SK-N-SH treated with all-trans-retinoic acid at 6 μM for 48 hours (cell line): ENCODE measurements at regions not wholly inside any gene's neighbourhood (a gene's known extent, or its start where the extent isn't known, plus 50 kb on each side); places are given as distances from the start of the nearest gene placed in this dataset.

ENCODE experiments used
- ATAC-seq: fragments of 200-7000 bp; cut with Tn5 transposase; 3 replicates; pipeline ENCODE4 v1.9.1; 2020; ENCODE audit warnings: mild to moderate bottlenecking, moderate library complexity
- ARNTL ChIP-seq: fragments of 450-650 bp; formaldehyde crosslinking; IDR thresholded peaks from 2 replicates; pipeline ENCODE4 v1.5.0; 2020; ENCODE audit warnings: low read depth, mild to moderate bottlenecking, moderate library complexity, borderline replicate concordance
- BACH2 ChIP-seq: fragments of 250-450 bp; sonication (Bioruptor Pico); IDR thresholded peaks from 2 replicates; pipeline ENCODE4 v1.9.0; 2021; ENCODE audit warnings: mild to moderate bottlenecking, borderline replicate concordance
- CSDC2 ChIP-seq: fragments of 250-450 bp; sonication (Bioruptor Pico); IDR thresholded peaks from 2 replicates; pipeline ENCODE4 v1.5.0; 2020; ENCODE audit warnings: mild to moderate bottlenecking, moderate library complexity
- ESRRG ChIP-seq: fragments of 250-450 bp; sonication (Bioruptor Pico); IDR thresholded peaks from 2 replicates; pipeline ENCODE4 v1.6.1; 2021; ENCODE audit warnings: mild to moderate bottlenecking
- GLIS3 ChIP-seq: fragments of 250-450 bp; sonication (Bioruptor Pico); IDR thresholded peaks from 2 replicates; pipeline ENCODE4 v1.5.0; 2020; ENCODE audit warnings: mild to moderate bottlenecking, moderate library complexity
- ISL1 ChIP-seq: fragments of 250-450 bp; sonication (Bioruptor Pico); IDR thresholded peaks from 2 replicates; pipeline ENCODE4 v2.1.2; 2022; ENCODE audit warnings: mild to moderate bottlenecking, moderate library complexity
- OSR1 ChIP-seq: fragments of 250-450 bp; sonication (Bioruptor Pico); IDR thresholded peaks from 2 replicates; pipeline ENCODE4 v1.8.0; 2022; ENCODE audit warnings: moderate library complexity, mild to moderate bottlenecking, inconsistent platforms
- PPARA ChIP-seq: fragments of 250-450 bp; sonication (Bioruptor Pico); IDR thresholded peaks from 2 replicates; pipeline ENCODE4 v1.5.0; 2020; ENCODE audit warnings: mild to moderate bottlenecking, borderline replicate concordance
- RARB ChIP-seq: fragments of 250-450 bp; sonication (Bioruptor Pico); IDR thresholded peaks from 2 replicates; pipeline ENCODE4 v1.8.0; 2021; ENCODE audit warnings: mild to moderate bottlenecking, moderate library complexity
- SNAI2 ChIP-seq: fragments of 250-450 bp; sonication (Bioruptor Pico); IDR thresholded peaks from 2 replicates; pipeline ENCODE4 v1.5.0; 2020; ENCODE audit warnings: mild to moderate bottlenecking, moderate library complexity
- TCF4 ChIP-seq: fragments of 250-450 bp; sonication (Bioruptor Pico); IDR thresholded peaks from 2 replicates; pipeline ENCODE4 v1.8.0; 2021; ENCODE audit warnings: mild to moderate bottlenecking, moderate library complexity, borderline replicate concordance
- TSHZ2 ChIP-seq: fragments of 250-450 bp; sonication (Bioruptor Pico); IDR thresholded peaks from 2 replicates; pipeline ENCODE4 v1.5.0; 2020; ENCODE audit warnings: mild to moderate bottlenecking, moderate library complexity
- ZC3H10 ChIP-seq: fragments of 250-450 bp; sonication (Bioruptor Pico); IDR thresholded peaks from 2 replicates; pipeline ENCODE4 v1.5.1; 2021; ENCODE audit warnings: mild to moderate bottlenecking, moderate library complexity
- ZFP30 ChIP-seq: fragments of 450-650 bp; formaldehyde crosslinking; IDR thresholded peaks from 2 replicates; pipeline ENCODE4 v1.5.0; 2022; ENCODE audit warnings: mild to moderate bottlenecking, moderate library complexity
- ZNF565 ChIP-seq: fragments of 450-650 bp; formaldehyde crosslinking; conservative IDR thresholded peaks from 2 replicates; pipeline ENCODE4 v1.5.0; 2020; ENCODE audit warnings: low read depth, mild to moderate bottlenecking, moderate library complexity
- ZNF70 ChIP-seq: fragments of 450-650 bp; formaldehyde crosslinking; IDR thresholded peaks from 2 replicates; pipeline ENCODE4 v1.5.0; 2020; ENCODE audit warnings: mild to moderate bottlenecking, moderate library complexity
- ZNF8 ChIP-seq: fragments of 450-650 bp; formaldehyde crosslinking; IDR thresholded peaks from 2 replicates; pipeline ENCODE4 v1.5.0; 2020; ENCODE audit warnings: mild to moderate bottlenecking, moderate library complexity
- TF ChIP-seq, protein P1 (sequence below): fragments of 250-450 bp; sonication (Bioruptor Pico); IDR thresholded peaks from 2 replicates; pipeline ENCODE4 v1.8.0; 2020; ENCODE audit warnings: mild to moderate bottlenecking, moderate library complexity, borderline replicate concordance
- TF ChIP-seq, protein P2 (sequence below): fragments of 250-450 bp; sonication (Bioruptor Pico); IDR thresholded peaks from 2 replicates; pipeline ENCODE4 v1.8.0; 2021; ENCODE audit warnings: low read depth, mild to moderate bottlenecking, moderate library complexity, borderline replicate concordance
- TF ChIP-seq, protein P3 (sequence below): fragments of 250-450 bp; sonication (Bioruptor Pico); IDR thresholded peaks from 2 replicates; pipeline ENCODE4 v1.5.1; 2021; ENCODE audit warnings: mild to moderate bottlenecking, moderate library complexity
- TF ChIP-seq, protein P4 (sequence below): fragments of 250-450 bp; sonication (Bioruptor Pico); IDR thresholded peaks from 2 replicates; pipeline ENCODE4 v1.5.1; 2020; ENCODE audit warnings: low read depth, mild to moderate bottlenecking, moderate library complexity

DNA sequence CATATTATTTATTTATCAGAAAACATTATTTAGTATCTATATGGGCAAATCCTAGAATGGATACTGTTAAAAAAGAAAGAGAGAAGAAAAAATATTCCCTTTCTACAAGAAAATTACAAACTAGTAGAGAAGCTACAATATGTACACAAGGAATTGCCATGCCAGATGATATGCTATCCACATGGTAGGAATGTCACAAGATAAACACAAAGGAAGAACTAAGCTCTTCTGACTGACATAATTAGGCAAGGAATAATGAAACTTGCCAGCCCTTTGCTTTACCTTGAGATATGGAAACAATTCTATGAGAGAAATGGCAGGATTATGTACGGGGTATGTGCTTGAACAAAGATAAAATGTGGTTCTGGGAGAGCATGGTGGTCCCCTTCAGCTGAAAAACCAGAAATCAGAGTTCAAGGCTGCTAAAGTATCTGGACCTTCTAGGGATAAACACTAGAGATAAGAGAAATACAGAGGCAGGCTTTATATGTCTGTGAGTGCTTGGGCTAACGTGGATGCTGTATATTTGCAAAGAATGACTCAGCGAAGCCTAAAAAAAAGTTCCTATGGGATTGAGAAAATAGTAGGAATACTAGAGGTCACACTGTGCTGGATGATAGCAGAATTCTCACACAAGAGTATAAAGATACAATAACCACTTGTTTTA is 451.6 kb downstream of the TLE1 start:
- TF ChIP-seq, protein P1, sequence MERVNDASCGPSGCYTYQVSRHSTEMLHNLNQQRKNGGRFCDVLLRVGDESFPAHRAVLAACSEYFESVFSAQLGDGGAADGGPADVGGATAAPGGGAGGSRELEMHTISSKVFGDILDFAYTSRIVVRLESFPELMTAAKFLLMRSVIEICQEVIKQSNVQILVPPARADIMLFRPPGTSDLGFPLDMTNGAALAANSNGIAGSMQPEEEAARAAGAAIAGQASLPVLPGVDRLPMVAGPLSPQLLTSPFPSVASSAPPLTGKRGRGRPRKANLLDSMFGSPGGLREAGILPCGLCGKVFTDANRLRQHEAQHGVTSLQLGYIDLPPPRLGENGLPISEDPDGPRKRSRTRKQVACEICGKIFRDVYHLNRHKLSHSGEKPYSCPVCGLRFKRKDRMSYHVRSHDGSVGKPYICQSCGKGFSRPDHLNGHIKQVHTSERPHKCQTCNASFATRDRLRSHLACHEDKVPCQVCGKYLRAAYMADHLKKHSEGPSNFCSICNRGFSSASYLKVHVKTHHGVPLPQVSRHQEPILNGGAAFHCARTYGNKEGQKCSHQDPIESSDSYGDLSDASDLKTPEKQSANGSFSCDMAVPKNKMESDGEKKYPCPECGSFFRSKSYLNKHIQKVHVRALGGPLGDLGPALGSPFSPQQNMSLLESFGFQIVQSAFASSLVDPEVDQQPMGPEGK (CRISPR knock-in tag) = no peak
- TF ChIP-seq, protein P2, sequence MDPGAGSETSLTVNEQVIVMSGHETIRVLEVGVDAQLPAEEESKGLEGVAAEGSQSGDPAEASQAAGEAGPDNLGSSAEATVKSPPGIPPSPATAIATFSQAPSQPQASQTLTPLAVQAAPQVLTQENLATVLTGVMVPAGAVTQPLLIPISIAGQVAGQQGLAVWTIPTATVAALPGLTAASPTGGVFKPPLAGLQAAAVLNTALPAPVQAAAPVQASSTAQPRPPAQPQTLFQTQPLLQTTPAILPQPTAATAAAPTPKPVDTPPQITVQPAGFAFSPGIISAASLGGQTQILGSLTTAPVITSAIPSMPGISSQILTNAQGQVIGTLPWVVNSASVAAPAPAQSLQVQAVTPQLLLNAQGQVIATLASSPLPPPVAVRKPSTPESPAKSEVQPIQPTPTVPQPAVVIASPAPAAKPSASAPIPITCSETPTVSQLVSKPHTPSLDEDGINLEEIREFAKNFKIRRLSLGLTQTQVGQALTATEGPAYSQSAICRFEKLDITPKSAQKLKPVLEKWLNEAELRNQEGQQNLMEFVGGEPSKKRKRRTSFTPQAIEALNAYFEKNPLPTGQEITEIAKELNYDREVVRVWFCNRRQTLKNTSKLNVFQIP (CRISPR knock-in tag) = no peak
- TF ChIP-seq ARNTL (no peak), BACH2 (CRISPR knock-in tag) (no peak), OSR1 (CRISPR knock-in tag) (no peak), TCF4 (no peak), GLIS3 (CRISPR knock-in tag) (no peak), CSDC2 (CRISPR knock-in tag) (no peak), RARB (CRISPR knock-in tag) (no peak), SNAI2 (CRISPR knock-in tag) (no peak), ISL1 (CRISPR knock-in tag) (no peak), ZNF8 (CRISPR knock-in tag) (no peak), ZNF70 (CRISPR knock-in tag) (no peak), ZFP30 (no peak), ESRRG (CRISPR knock-in tag) (no peak), TSHZ2 (no peak)
- TF ChIP-seq, protein P3, sequence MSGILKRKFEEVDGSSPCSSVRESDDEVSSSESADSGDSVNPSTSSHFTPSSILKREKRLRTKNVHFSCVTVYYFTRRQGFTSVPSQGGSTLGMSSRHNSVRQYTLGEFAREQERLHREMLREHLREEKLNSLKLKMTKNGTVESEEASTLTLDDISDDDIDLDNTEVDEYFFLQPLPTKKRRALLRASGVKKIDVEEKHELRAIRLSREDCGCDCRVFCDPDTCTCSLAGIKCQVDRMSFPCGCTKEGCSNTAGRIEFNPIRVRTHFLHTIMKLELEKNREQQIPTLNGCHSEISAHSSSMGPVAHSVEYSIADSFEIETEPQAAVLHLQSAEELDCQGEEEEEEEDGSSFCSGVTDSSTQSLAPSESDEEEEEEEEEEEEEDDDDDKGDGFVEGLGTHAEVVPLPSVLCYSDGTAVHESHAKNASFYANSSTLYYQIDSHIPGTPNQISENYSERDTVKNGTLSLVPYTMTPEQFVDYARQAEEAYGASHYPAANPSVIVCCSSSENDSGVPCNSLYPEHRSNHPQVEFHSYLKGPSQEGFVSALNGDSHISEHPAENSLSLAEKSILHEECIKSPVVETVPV = no peak
- TF ChIP-seq, all 23 proteins: peak for 0
- no peak for ATAC-seq

GRCh38 chr9:81234924-81235610 is 454.3 kb downstream of the TLE1 start:
- no peak for ATAC-seq
- TF ChIP-seq, protein P1 (CRISPR knock-in tag) = no peak
- TF ChIP-seq ZNF565 (CRISPR knock-in tag) (no peak), ZC3H10 (CRISPR knock-in tag) (no peak), TCF4 (peak; percentile 24; the same call in 1 of the 2 replicates), ZFP30 (no peak), PPARA (CRISPR knock-in tag) (no peak)
- TF ChIP-seq, protein P4, sequence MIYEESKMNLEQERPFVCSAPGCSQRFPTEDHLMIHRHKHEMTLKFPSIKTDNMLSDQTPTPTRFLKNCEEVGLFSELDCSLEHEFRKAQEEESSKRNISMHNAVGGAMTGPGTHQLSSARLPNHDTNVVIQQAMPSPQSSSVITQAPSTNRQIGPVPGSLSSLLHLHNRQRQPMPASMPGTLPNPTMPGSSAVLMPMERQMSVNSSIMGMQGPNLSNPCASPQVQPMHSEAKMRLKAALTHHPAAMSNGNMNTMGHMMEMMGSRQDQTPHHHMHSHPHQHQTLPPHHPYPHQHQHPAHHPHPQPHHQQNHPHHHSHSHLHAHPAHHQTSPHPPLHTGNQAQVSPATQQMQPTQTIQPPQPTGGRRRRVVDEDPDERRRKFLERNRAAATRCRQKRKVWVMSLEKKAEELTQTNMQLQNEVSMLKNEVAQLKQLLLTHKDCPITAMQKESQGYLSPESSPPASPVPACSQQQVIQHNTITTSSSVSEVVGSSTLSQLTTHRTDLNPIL (CRISPR knock-in tag) = no peak
